GM10266 (cell line): ENCODE measurements at regions not wholly inside any gene's neighbourhood (a gene's known extent, or its start where the extent isn't known, plus 50 kb on each side); places are given as distances from the start of the nearest gene placed in this dataset.
A peak's percentile ranks its signal among the peaks of the same experiment; 100 is the strongest.

Experiments
- DNase-seq: peaks from one replicate; pipeline ENCODE4 v3.0.0; 2012; ENCODE audit errors: extremely low spot score
- CTCF ChIP-seq: IDR thresholded peaks from 2 replicates; pipeline ENCODE4 v1.5.1; 2012; ENCODE audit warnings: mild to moderate bottlenecking, low read depth; ENCODE audit not compliant: control insufficient read depth, insufficient read depth; ENCODE audit errors: missing control alignments

- DNase-seq = no peak
Measured at GRCh38 chr13:50159607-50160006, 144.4 kb downstream of the KCNRG start.

GRCh38 chr13:50161052-50161451 is 145.8 kb downstream of the KCNRG start:
- DNase-seq = no peak
- no peak for TF ChIP-seq CTCF

More at GRCh38 chr13:50159607-50160006, 144.4 kb downstream of the KCNRG start:
- TF ChIP-seq CTCF = no peak

- no peak for TF ChIP-seq CTCF
- DNase-seq = no peak
Measured at GRCh38 chr13:50162001-50162400, 146.8 kb downstream of the KCNRG start.

DNA sequence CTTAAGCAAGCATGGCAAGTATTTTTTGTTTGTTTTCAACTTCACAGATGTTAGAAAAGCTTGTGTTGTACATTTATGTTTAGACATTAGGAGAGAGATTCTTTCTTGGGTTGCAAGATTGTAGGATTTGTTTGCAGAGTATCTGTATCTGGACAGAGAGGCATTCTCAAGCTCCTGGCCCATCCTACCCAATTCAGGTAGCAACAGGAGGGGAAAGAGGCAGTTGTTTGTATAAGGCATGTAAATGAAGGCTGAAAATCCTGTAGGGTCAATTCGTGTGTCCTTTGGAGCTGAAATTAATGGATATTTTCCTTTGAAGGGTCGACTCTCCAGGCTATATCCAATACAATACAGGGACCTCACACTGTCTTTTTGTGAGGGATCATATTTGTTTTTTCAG is 147.3 kb downstream of the KCNRG start:
- DNase-seq = no peak
- TF ChIP-seq CTCF = no peak

GRCh38 chr13:50167224-50167947 is 152.1 kb downstream of the KCNRG start:
- DNase-seq = peak; percentile 28
- no peak for TF ChIP-seq CTCF

- TF ChIP-seq CTCF = no peak
- DNase-seq = no peak
Measured at GRCh38 chr13:50167967-50168366, 152.7 kb downstream of the KCNRG start.

DNA sequence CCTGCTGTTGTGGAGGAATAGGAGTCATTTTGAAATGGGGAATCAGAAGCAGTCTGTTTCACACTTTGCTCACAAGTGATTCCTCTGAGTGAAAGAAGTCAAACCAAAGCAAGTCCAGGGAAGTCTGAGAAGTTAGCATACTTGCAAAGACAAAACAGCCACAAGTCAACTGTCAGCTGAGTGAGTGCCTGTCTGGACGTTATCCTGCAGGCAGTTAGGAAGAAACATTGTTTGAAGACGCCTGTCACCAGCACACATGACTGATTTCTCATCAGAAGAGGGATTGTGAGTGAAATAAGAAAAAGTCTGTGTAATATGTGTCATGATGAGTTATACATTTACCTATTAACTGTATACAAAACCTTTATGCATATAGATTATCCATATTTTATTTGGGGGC is 153.5 kb downstream of the KCNRG start:
- no peak for DNase-seq
- no peak for TF ChIP-seq CTCF
